ENCODE measurements at regions not wholly inside any gene's neighbourhood (a gene's known extent, or its start where the extent isn't known, plus 50 kb on each side); places are given as distances from the start of the nearest gene placed in this dataset.

DNA sequence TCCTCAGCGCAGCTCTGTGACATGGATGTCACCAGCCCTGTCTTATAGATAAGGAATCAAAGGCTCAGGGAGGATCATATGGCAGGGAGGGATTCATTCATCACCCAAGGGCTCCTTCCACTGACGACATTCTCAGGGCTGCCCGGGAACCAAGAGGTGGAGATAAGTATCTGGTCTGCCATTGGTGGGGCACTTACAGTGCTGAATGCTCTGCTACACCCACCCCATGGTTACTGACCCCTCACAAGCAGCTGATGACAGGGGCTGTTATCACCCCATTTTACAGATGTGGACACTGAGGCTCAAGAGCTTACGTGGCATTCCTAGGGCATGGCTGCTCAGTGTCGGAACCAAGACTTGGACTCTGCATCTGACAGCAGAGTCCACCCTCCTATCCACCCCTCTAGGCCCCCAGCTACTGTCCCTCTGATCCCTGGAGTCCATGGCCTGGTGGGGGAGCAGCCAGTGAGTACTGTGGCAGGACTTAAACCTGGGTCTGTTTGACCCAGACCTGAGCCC lies 155.1 kb downstream of the PTPRU start:
- TF ChIP-seq, protein P1, sequence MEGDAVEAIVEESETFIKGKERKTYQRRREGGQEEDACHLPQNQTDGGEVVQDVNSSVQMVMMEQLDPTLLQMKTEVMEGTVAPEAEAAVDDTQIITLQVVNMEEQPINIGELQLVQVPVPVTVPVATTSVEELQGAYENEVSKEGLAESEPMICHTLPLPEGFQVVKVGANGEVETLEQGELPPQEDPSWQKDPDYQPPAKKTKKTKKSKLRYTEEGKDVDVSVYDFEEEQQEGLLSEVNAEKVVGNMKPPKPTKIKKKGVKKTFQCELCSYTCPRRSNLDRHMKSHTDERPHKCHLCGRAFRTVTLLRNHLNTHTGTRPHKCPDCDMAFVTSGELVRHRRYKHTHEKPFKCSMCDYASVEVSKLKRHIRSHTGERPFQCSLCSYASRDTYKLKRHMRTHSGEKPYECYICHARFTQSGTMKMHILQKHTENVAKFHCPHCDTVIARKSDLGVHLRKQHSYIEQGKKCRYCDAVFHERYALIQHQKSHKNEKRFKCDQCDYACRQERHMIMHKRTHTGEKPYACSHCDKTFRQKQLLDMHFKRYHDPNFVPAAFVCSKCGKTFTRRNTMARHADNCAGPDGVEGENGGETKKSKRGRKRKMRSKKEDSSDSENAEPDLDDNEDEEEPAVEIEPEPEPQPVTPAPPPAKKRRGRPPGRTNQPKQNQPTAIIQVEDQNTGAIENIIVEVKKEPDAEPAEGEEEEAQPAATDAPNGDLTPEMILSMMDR (IDR thresholded peaks at IDR 0.05), result no peak
- TF ChIP-seq POLR2AphosphoS5 (IDR thresholded peaks at IDR 0.05), result no peak
